ENCODE measurements at regions not wholly inside any gene's neighbourhood (a gene's known extent, or its start where the extent isn't known, plus 50 kb on each side); places are given as distances from the start of the nearest gene placed in this dataset.

DNA sequence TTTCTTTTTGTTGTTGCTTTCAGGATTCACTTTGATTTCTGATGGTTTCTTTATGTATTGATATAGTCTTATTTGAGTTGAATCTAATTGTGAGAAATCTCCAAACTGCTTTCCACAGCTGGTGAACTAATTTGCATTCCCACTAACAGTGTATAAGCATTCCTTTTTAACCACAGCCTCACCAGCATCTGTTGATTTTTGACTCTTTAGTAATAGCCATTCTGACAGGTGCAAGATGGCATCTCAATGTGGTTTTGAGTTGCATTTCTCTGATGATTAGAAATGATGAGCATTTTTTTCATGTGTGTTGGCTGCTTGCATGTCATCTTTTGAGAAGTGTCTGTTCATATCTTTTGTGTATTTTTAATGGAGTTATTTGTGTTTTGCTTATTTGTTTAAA lies 1023.1 kb downstream of the SH3BGRL start:
- DNase-seq: no peak
- Histone ChIP-seq H2AFZ (no peak overlapping the region), H4K20me1 (ENCODE audit: insufficient read depth) (no peaks in the 10 kb centered on the region), H3K4me3 (no peak overlapping the region), H3K27me3 (ENCODE audit: insufficient read depth, low read depth) (no peaks in the 10 kb centered on the region), H3K4me1 (replicated peaks; ENCODE audit: insufficient read depth) (no peaks in the 10 kb centered on the region), H3K36me3 (ENCODE audit: low read depth) (no peaks in the 10 kb centered on the region), H3K79me2 (ENCODE audit: low read depth) (no peaks in the 10 kb centered on the region), H3K9me3 (ENCODE audit: insufficient read depth, low read depth) (no peaks in the 10 kb centered on the region), H3F3A (ENCODE audit: insufficient read depth, low read depth) (no peaks in the 10 kb centered on the region), H3K27ac (no peak overlapping the region), H3K9me2 (ENCODE audit: insufficient read depth) (no peaks in the 10 kb centered on the region), H3K4me2 (no peak overlapping the region)
- POLR2A ChIA-PET (ENCODE audit: unreplicated experiment): no interaction called here
- CTCF ChIA-PET: no interaction called here
- intact Hi-C loops (cut with micrococcal nuclease; ENCODE audit: unreplicated experiment): no loop called here
- TF ChIP-seq, protein P1, sequence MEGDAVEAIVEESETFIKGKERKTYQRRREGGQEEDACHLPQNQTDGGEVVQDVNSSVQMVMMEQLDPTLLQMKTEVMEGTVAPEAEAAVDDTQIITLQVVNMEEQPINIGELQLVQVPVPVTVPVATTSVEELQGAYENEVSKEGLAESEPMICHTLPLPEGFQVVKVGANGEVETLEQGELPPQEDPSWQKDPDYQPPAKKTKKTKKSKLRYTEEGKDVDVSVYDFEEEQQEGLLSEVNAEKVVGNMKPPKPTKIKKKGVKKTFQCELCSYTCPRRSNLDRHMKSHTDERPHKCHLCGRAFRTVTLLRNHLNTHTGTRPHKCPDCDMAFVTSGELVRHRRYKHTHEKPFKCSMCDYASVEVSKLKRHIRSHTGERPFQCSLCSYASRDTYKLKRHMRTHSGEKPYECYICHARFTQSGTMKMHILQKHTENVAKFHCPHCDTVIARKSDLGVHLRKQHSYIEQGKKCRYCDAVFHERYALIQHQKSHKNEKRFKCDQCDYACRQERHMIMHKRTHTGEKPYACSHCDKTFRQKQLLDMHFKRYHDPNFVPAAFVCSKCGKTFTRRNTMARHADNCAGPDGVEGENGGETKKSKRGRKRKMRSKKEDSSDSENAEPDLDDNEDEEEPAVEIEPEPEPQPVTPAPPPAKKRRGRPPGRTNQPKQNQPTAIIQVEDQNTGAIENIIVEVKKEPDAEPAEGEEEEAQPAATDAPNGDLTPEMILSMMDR (conservative IDR thresholded peaks at IDR 0.05): no peak
- TF ChIP-seq EZH2 (IDR thresholded peaks at IDR 0.05; ENCODE audit: low read depth): no peak
- no TSS peak for BruUV-seq (replicated peaks)

DNA sequence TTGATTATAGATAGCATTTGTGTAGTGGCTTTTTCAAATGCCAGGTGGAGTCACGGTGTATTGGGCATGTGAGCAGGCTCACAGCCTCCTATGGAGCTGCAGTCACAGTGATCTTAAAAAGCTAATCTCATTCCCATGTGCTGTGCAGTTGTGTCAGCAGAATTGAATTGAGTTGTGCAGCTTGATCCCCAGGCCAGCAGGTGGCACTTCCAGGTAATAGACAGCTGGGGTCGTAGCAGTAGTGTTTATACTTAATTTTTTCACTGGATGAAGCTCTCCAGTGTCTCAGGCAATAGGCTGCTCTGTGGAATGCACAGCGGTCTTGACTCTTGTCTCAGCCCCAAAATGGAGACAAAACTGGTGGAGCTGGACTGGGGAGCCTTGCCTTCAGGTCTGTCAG lies 1028.1 kb downstream of the SH3BGRL start:
- H2AFZ ChIP-seq: no peak overlapping the region
- no peak for TF ChIP-seq EZH2 (IDR thresholded peaks at IDR 0.05; ENCODE audit: low read depth)
- TF ChIP-seq, protein P1 (conservative IDR thresholded peaks at IDR 0.05): no peak
- no peak overlapping the region for H3K4me2 ChIP-seq
- H3K9me3 ChIP-seq (ENCODE audit: insufficient read depth, low read depth): no peaks in the 10 kb centered on the region
- H3K4me3 ChIP-seq: no peak overlapping the region
- no peaks in the 10 kb centered on the region for H3F3A ChIP-seq (ENCODE audit: insufficient read depth, low read depth)
- DNase-seq: no peak
- no peaks in the 10 kb centered on the region for H3K36me3 ChIP-seq (ENCODE audit: low read depth)
- ChIA-PET POLR2A (ENCODE audit: unreplicated experiment) (no interaction called here), CTCF (interaction anchor here (0.8 kb wide), 1 partner anchor 446 kb away, joined by 3 read pairs; no protein-coding TSS in a partner anchor)
- H3K27me3 ChIP-seq (ENCODE audit: insufficient read depth, low read depth): no peaks in the 10 kb centered on the region
- no TSS peak for BruUV-seq (replicated peaks)
- H4K20me1 ChIP-seq (ENCODE audit: insufficient read depth): no peaks in the 10 kb centered on the region
- no peaks in the 10 kb centered on the region for H3K4me1 ChIP-seq (replicated peaks; ENCODE audit: insufficient read depth)
- no peak overlapping the region for H3K27ac ChIP-seq
- no peaks in the 10 kb centered on the region for H3K9me2 ChIP-seq (ENCODE audit: insufficient read depth)
- intact Hi-C loops (cut with micrococcal nuclease; ENCODE audit: unreplicated experiment): no loop called here
- H3K79me2 ChIP-seq (ENCODE audit: low read depth): no peaks in the 10 kb centered on the region

DNA sequence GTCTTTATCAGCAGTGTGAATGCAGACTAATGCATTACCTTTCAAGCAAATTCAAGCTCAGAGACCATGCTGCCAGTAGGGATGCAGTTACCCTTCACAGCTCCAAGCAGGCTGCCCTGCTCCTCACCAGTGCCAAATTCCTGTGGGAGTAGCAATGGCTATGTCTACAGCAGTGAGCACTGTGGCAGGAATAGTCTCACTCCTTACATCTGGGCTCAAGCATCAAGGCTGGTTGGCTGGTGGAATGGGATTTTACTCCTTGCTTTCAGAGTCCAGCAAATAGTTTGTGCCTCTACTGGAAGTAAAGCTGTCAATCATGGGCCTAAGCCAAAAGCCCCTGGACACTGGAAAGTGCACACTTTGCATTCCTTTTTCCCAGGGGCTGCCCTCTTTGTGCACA lies 1030.8 kb downstream of the SH3BGRL start:
- no peaks in the 10 kb centered on the region for H3K36me3 ChIP-seq (ENCODE audit: low read depth)
- DNase-seq: no peak
- no peak overlapping the region for H2AFZ ChIP-seq
- no peaks in the 10 kb centered on the region for H4K20me1 ChIP-seq (ENCODE audit: insufficient read depth)
- H3F3A ChIP-seq (ENCODE audit: insufficient read depth, low read depth): no peaks in the 10 kb centered on the region
- POLR2A ChIA-PET (ENCODE audit: unreplicated experiment): no interaction called here
- no peaks in the 10 kb centered on the region for H3K4me1 ChIP-seq (replicated peaks; ENCODE audit: insufficient read depth)
- intact Hi-C loops (cut with micrococcal nuclease; ENCODE audit: unreplicated experiment): no loop called here
- no TSS peak for BruUV-seq (replicated peaks)
- no peaks in the 10 kb centered on the region for H3K9me2 ChIP-seq (ENCODE audit: insufficient read depth)
- no peak for TF ChIP-seq EZH2 (IDR thresholded peaks at IDR 0.05; ENCODE audit: low read depth)
- TF ChIP-seq, protein P1 (conservative IDR thresholded peaks at IDR 0.05): no peak
- H3K4me3 ChIP-seq: no peak overlapping the region
- CTCF ChIA-PET: no interaction called here
- no peak overlapping the region for H3K4me2 ChIP-seq
- no peak overlapping the region for H3K27ac ChIP-seq
- no peaks in the 10 kb centered on the region for H3K9me3 ChIP-seq (ENCODE audit: insufficient read depth, low read depth)
- H3K27me3 ChIP-seq (ENCODE audit: insufficient read depth, low read depth): no peaks in the 10 kb centered on the region
- H3K79me2 ChIP-seq (ENCODE audit: low read depth): no peaks in the 10 kb centered on the region

All from PC-9 (cell line).